HepG2 (cell line): ENCODE measurements at regions not wholly inside any gene's neighbourhood (a gene's known extent, or its start where the extent isn't known, plus 50 kb on each side); places are given as distances from the start of the nearest gene placed in this dataset.

Experiments used
- ATAC-seq: fragments of 200-7000 bp; cut with Tn5 transposase; 3 replicates; pipeline ENCODE4 v1.9.1; 2020; ENCODE audit warnings: mild to moderate bottlenecking, moderate library complexity
- BruUV-seq: library from RNA; stranded (reverse); fragments of 400-500 nt; replicated peaks from 2 replicates; lab custom pipeline; 2021; lab: Mats Ljungman, UMichigan
- CTCF ChIA-PET: fragments of 300-600 bp; formaldehyde crosslinking; extraction: SDS; loops from one replicate; lab custom pipeline; 2021; ENCODE audit warnings: low total read pairs, inconsistent platforms, low intra/inter-chr PET ratio; lab: Yijun Ruan, JAX
- POLR2A ChIA-PET: fragments of 350-600 bp; sonication (Branson Sonifier 250); formaldehyde crosslinking; loops from one replicate; lab custom pipeline; 2020; ENCODE audit warnings: antibody characterized with exemption, inconsistent platforms; lab: Yijun Ruan, JAX
- DNase-seq: peaks from one replicate; pipeline ENCODE4 v3.0.0-alpha.2; 2015; ENCODE audit warnings: low spot score
- FAIRE-seq: peaks from 3 replicates; lab custom pipeline; 2011; peaks lifted over from hg19 to GRCh38; lab: Jason Lieb, UNC
- H2AFZ ChIP-seq: one replicate; pipeline ENCODE4 v1.6.1; 2011; ENCODE audit warnings: low read length, inconsistent platforms
- H3K27ac ChIP-seq: fragments of 300-600 bp; 3 replicates; pipeline ENCODE4 v1.8.0; 2011; ENCODE audit warnings: mixed run types, mild to moderate bottlenecking, mixed read lengths, low read length, inconsistent platforms; ENCODE audit not compliant: insufficient read depth; ENCODE audit errors: extremely low read length
- H3K27me3 ChIP-seq, 2 experiments: fragments of 200-600 bp in 1 of 2; 2 replicates in 1 of 2; 3 replicates in 1 of 2; pipeline versions ENCODE4 v1.6.0 to v1.8.0; 2011; ENCODE audit warnings: low read length in 2 of 2, mild to moderate bottlenecking in 2 of 2, moderate library complexity in 2 of 2, inconsistent platforms in 1 of 2; ENCODE audit not compliant: insufficient read depth in 2 of 2, control insufficient read depth in 1 of 2
- H3K36me3 ChIP-seq, 2 experiments: fragments of 200-600 bp in 1 of 2; replicated peaks in 1 of 2; 2 replicates in 1 of 2; 3 replicates in 1 of 2; pipeline versions ENCODE4 v1.5.1 to v1.8.0; 2011; ENCODE audit warnings: low read length in 2 of 2, inconsistent platforms in 1 of 2; ENCODE audit not compliant: insufficient read depth in 2 of 2, control insufficient read depth in 1 of 2
- H3K4me1 ChIP-seq: 2 replicates; pipeline ENCODE4 v1.5.1; 2012; ENCODE audit warnings: low read length, inconsistent platforms; ENCODE audit not compliant: insufficient read depth
- H3K4me2 ChIP-seq: 2 replicates; pipeline ENCODE4 v1.6.0; 2011; ENCODE audit warnings: low read depth, low read length, inconsistent platforms
- H3K4me3 ChIP-seq, 3 experiments: fragments of 200-600 bp in 1 of 3; sonication (generic), shearing (Covaris generic) in 1 of 3; replicated peaks in 1 of 3; 2 replicates each; pipeline ENCODE4 v1.5.1; 2011 to 2016; ENCODE audit warnings: low read length in 3 of 3, inconsistent platforms in 2 of 3, low read depth in 2 of 3, mild to moderate bottlenecking in 2 of 3, control low read depth in 1 of 3, mixed read lengths in 1 of 3; ENCODE audit not compliant: insufficient read depth in 1 of 3
- H3K79me2 ChIP-seq: one replicate; pipeline ENCODE4 v1.6.1; 2011; ENCODE audit warnings: low read length, inconsistent platforms; ENCODE audit not compliant: insufficient read depth
- H3K9ac ChIP-seq: 2 replicates; pipeline ENCODE4 v1.6.0; 2011; ENCODE audit warnings: mild to moderate bottlenecking, low read depth, low read length, inconsistent platforms; ENCODE audit not compliant: insufficient read depth
- H3K9me3 ChIP-seq: 2 replicates; pipeline ENCODE4 v1.5.1; 2012; ENCODE audit warnings: mild to moderate bottlenecking, low read length
- H4K20me1 ChIP-seq: 2 replicates; pipeline ENCODE4 v1.6.0; 2011; ENCODE audit warnings: inconsistent platforms, mild to moderate bottlenecking, low read length, moderate library complexity; ENCODE audit not compliant: insufficient read depth
- ARID2 ChIP-seq: sonication (generic); formaldehyde crosslinking; IDR thresholded peaks from 2 replicates; pipeline ENCODE4 v1.8.1; 2022; ENCODE audit warnings: mild to moderate bottlenecking, missing genetic modification reagents, borderline replicate concordance
- CBX1 ChIP-seq: IDR thresholded peaks from one replicate; pipeline ENCODE4 v1.6.1; 2016; ENCODE audit warnings: antibody characterized with exemption, low read depth
- ELF4 ChIP-seq: sonication (generic); formaldehyde crosslinking; IDR thresholded peaks from 2 replicates; pipeline ENCODE4 v1.5.0; 2020; ENCODE audit warnings: missing genetic modification reagents, mild to moderate bottlenecking, moderate library complexity, borderline replicate concordance
- FOXA3 ChIP-seq: IDR thresholded peaks from 2 replicates; pipeline ENCODE4 v1.6.1; 2016; ENCODE audit warnings: missing genetic modification reagents, missing compliant biosample characterization
- FOXJ3 ChIP-seq: sonication (generic); formaldehyde crosslinking; IDR thresholded peaks from 2 replicates; pipeline ENCODE4 v1.4.0; 2020; ENCODE audit warnings: missing genetic modification reagents, mild to moderate bottlenecking, borderline replicate concordance
- HNF1B ChIP-seq: sonication (generic); formaldehyde crosslinking; IDR thresholded peaks from 2 replicates; pipeline ENCODE4 v1.5.1; 2020; ENCODE audit warnings: mild to moderate bottlenecking, moderate library complexity, missing genetic modification reagents
- MBD4 ChIP-seq: IDR thresholded peaks from 2 replicates; pipeline ENCODE4 v1.6.1; 2012; ENCODE audit warnings: low read length, inconsistent platforms, borderline replicate concordance
- NFYB ChIP-seq: sonication (generic); formaldehyde crosslinking; IDR thresholded peaks from 2 replicates; pipeline ENCODE4 v1.4.0; 2020; ENCODE audit warnings: missing genetic modification reagents
- RAD21 ChIP-seq: fragments of 450-650 bp; formaldehyde crosslinking; IDR thresholded peaks from 2 replicates; pipeline ENCODE4 v1.5.0; 2020; ENCODE audit warnings: mild to moderate bottlenecking
- SALL1 ChIP-seq: sonication (generic); formaldehyde crosslinking; IDR thresholded peaks from 2 replicates; pipeline ENCODE4 v1.8.0; 2022; ENCODE audit warnings: mild to moderate bottlenecking, missing genetic modification reagents
- SMC3 ChIP-seq: IDR thresholded peaks from 2 replicates; pipeline ENCODE4 v1.6.1; 2011; ENCODE audit warnings: low read length, improper control_type of control experiment
- SPEN ChIP-seq: sonication (generic); formaldehyde crosslinking; IDR thresholded peaks from 2 replicates; pipeline ENCODE4 v1.5.1; 2020; ENCODE audit warnings: low read depth, mild to moderate bottlenecking, missing genetic modification reagents
- STAG1 ChIP-seq: sonication (generic); formaldehyde crosslinking; IDR thresholded peaks from 2 replicates; pipeline ENCODE4 v1.4.0; 2020; ENCODE audit warnings: missing genetic modification reagents
- TARDBP ChIP-seq: sonication (generic); formaldehyde crosslinking; IDR thresholded peaks from 2 replicates; pipeline ENCODE4 v1.8.0; 2022; ENCODE audit warnings: mild to moderate bottlenecking, missing genetic modification reagents
- ZFYVE20 ChIP-seq: sonication (generic); formaldehyde crosslinking; IDR thresholded peaks from 2 replicates; pipeline ENCODE4 v1.8.0; 2023; ENCODE audit warnings: low read depth, mild to moderate bottlenecking, moderate library complexity, missing genetic modification reagents, borderline replicate concordance
- ZNF543 ChIP-seq: sonication (generic); formaldehyde crosslinking; IDR thresholded peaks from 2 replicates; pipeline ENCODE4 v1.4.0; 2020; ENCODE audit warnings: mild to moderate bottlenecking, missing genetic modification reagents
- ZNF639 ChIP-seq: conservative IDR thresholded peaks from 2 replicates; pipeline ENCODE4 v1.6.1; 2018; ENCODE audit warnings: missing genetic modification reagents
- ZNF772 ChIP-seq: sonication (generic); formaldehyde crosslinking; IDR thresholded peaks from 2 replicates; pipeline ENCODE4 v1.5.0; 2020; ENCODE audit warnings: mild to moderate bottlenecking, missing genetic modification reagents
- ZNF790 ChIP-seq: sonication (generic); formaldehyde crosslinking; IDR thresholded peaks from 2 replicates; pipeline ENCODE4 v1.8.0; 2022; ENCODE audit warnings: missing genetic modification reagents, mild to moderate bottlenecking, borderline replicate concordance
- WGBS: methylation state at CpG from one replicate; pipeline ENCODE4 v1.1.6; 2017; ENCODE audit warnings: low lambda C conversion rate; 5-methylcytosine and 5-hydroxymethylcytosine counted together
- in situ Hi-C: cut with HindIII; loops from 2 replicates; pipeline ENCODE4 v1.10.0; 2017; ENCODE audit warnings: low pct_unique_long_range_greater_than_20kb; ENCODE audit not compliant: extremely low pct_ligation_motif_present
- intact Hi-C: fragments of 100-400 bp; cut with micrococcal nuclease; formaldehyde crosslinking; loops from one replicate; pipeline ENCODE4 v1.10.0; 2022; ENCODE audit not compliant: unreplicated experiment
- TF ChIP-seq, protein P1 (sequence below): sonication (generic); formaldehyde crosslinking; IDR thresholded peaks from 2 replicates; pipeline ENCODE4 v1.5.0; 2020; ENCODE audit warnings: mild to moderate bottlenecking, missing genetic modification reagents, moderate library complexity

DNA sequence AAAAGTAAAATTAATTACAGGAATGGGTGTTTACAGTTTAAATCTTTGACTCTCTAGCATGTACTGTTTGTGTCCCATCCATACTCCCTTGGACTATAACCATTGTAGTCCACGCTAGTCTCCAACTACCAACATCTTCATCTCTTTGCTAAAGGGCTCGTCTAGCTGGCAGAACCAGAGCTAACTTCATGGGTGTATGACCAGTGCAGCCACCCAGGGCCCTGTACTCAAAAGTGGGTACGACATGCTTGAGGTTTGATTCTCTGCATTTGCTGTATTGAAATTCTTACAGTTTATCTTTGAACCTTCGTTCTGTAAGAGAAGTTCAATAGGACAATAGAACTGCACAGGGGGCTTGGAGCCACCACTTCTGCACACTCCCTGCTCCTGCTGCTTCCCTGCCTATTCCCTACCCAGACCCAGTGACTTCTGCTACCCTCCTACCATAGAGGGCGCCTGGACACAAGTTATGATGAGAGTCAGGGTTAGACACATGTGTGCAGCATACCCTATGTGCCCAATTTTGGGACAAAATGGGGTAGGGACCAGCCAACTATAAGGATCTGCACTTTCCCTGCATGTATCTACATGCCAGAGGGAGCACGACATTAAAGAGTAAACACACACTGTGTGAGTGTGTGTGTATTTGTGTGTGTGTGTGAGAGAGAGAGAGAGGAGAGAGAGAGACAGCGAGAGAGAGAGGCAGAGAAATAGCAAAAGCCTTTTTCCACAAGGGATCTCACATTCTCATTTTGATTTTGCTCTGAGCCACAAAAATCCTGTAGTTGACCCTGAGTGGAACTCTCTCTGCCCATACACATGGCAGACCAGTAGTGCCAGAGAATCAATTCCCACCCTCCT is 59.0 kb upstream of the NECTIN3 start:
- Histone ChIP-seq H3K4me1 (0 out of 2 replicates have a peak, but pooled peaks cover 5% of the 10 kb centered on the region), H3K36me3 (no peaks in the 10 kb centered on the region), H3K4me2 (0 out of 2 replicates have a peak overlapping the region, but pooled peaks have one; percentile 18), H3K27ac (no peak overlapping the region), H4K20me1 (no peaks in the 10 kb centered on the region), H3K9ac (no peak overlapping the region), H3K27me3 (no peaks in the 10 kb centered on the region; a peak in 1 of 5 replicates), H3K9me3 (no peaks in the 10 kb centered on the region), H2AFZ (no peak overlapping the region), H3K79me2 (no peaks in the 10 kb centered on the region), H3K4me3 (no peak overlapping the region)
- no TSS peak for BruUV-seq
- intact Hi-C loops (loop anchor here (2.0 to 10.0 kb wide), 3 partner anchors 60 to 118 kb away; partner anchors contain the start of gene NECTIN3), in situ Hi-C loops (loop anchor here (10.0 kb wide), 1 partner anchor 322 kb away; no protein-coding TSS in a partner anchor)
- DNase-seq, result peak; percentile 53
- WGBS, result 22% methylated on average over 7 of the region's 7 CpGs
- CTCF ChIA-PET, result no interaction called here
- peak; percentile 100 for ATAC-seq
- peak; percentile 64 for FAIRE-seq
- POLR2A ChIA-PET, result no interaction called here
- TF ChIP-seq STAG1 (CRISPR knock-in tag), result peak; percentile 89
- TF ChIP-seq ZFYVE20 (CRISPR knock-in tag), result no peak
- no peak for TF ChIP-seq ELF4 (CRISPR knock-in tag)
- TF ChIP-seq ARID2, result no peak
- TF ChIP-seq MBD4, result no peak
- peak; percentile 14; the same call in 1 of the 2 replicates for TF ChIP-seq FOXA3
- 0 out of 2 replicates have a peak, but pooled peaks have one; percentile 15 for TF ChIP-seq HNF1B (CRISPR knock-in tag)
- no peak for TF ChIP-seq NFYB (CRISPR knock-in tag)
- no peak for TF ChIP-seq SPEN
- TF ChIP-seq ZNF790 (CRISPR knock-in tag), result no peak
- TF ChIP-seq, protein P1, sequence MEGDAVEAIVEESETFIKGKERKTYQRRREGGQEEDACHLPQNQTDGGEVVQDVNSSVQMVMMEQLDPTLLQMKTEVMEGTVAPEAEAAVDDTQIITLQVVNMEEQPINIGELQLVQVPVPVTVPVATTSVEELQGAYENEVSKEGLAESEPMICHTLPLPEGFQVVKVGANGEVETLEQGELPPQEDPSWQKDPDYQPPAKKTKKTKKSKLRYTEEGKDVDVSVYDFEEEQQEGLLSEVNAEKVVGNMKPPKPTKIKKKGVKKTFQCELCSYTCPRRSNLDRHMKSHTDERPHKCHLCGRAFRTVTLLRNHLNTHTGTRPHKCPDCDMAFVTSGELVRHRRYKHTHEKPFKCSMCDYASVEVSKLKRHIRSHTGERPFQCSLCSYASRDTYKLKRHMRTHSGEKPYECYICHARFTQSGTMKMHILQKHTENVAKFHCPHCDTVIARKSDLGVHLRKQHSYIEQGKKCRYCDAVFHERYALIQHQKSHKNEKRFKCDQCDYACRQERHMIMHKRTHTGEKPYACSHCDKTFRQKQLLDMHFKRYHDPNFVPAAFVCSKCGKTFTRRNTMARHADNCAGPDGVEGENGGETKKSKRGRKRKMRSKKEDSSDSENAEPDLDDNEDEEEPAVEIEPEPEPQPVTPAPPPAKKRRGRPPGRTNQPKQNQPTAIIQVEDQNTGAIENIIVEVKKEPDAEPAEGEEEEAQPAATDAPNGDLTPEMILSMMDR (CRISPR knock-in tag), result peak; percentile 83
- TF ChIP-seq TARDBP, result 0 out of 2 replicates have a peak, but pooled peaks have one; percentile 19
- peak; percentile 18; the same call in 1 of the 2 replicates for TF ChIP-seq SALL1 (CRISPR knock-in tag)
- TF ChIP-seq RAD21 (CRISPR knock-in tag), result 0 out of 2 replicates have a peak, but pooled peaks have one; percentile 27
- no peak for TF ChIP-seq ZNF772 (CRISPR knock-in tag)
- TF ChIP-seq ZNF639, result no peak
- TF ChIP-seq ZNF543 (CRISPR knock-in tag), result no peak
- peak; percentile 70 for TF ChIP-seq SMC3
- no peak for TF ChIP-seq FOXJ3 (CRISPR knock-in tag)
- TF ChIP-seq CBX1, result no peak
